OCI-LY7 (cell line): ENCODE measurements at regions not wholly inside any gene's neighbourhood (a gene's known extent, or its start where the extent isn't known, plus 50 kb on each side); places are given as distances from the start of the nearest gene placed in this dataset.

Source experiments
- BruUV-seq: library from RNA; stranded (reverse); fragments of 400-500 nt; replicated peaks from 2 replicates; lab custom pipeline; 2021; lab: Mats Ljungman, UMichigan
- CTCF ChIA-PET: fragments of 300-600 bp; sonication (Branson Sonifier 250); formaldehyde crosslinking; loops from one replicate; lab custom pipeline; 2022; ENCODE audit warnings: antibody characterized with exemption; ENCODE audit not compliant: unreplicated experiment; lab: Charles Lee
- POLR2A ChIA-PET: fragments of 300-600 bp; sonication (Branson Sonifier 250); formaldehyde crosslinking; loops from one replicate; lab custom pipeline; 2022; ENCODE audit warnings: antibody characterized with exemption; lab: Charles Lee
- DNase-seq: peaks from one replicate; pipeline ENCODE4 v3.0.0-alpha.2; 2015; ENCODE audit warnings: low spot score
- H2AFZ ChIP-seq: fragments of 200-600 bp; sonication (generic), shearing (Covaris generic); 2 replicates; pipeline ENCODE4 v1.6.1; 2014; ENCODE audit warnings: mild to moderate bottlenecking, antibody characterized with exemption, low read length, moderate library complexity
- H3K27ac ChIP-seq: fragments of 200-600 bp; sonication (generic); 2 replicates; pipeline ENCODE4 v1.5.1; 2014; ENCODE audit warnings: mixed run types, low read depth, mild to moderate bottlenecking, moderate library complexity, low read length, inconsistent platforms; ENCODE audit not compliant: poor library complexity, severe bottlenecking
- H3K36me3 ChIP-seq: fragments of 200-600 bp; sonication (generic); 2 replicates; pipeline ENCODE4 v1.6.1; 2014; ENCODE audit warnings: mild to moderate bottlenecking, antibody characterized with exemption, low read length, moderate library complexity, mixed read lengths; ENCODE audit not compliant: insufficient read depth
- H3K4me1 ChIP-seq: fragments of 200-600 bp; sonication (generic); 2 replicates; pipeline ENCODE4 v1.5.1; 2014; ENCODE audit warnings: mild to moderate bottlenecking, low read length; ENCODE audit not compliant: insufficient read depth, poor library complexity, severe bottlenecking
- H3K4me2 ChIP-seq: fragments of 200-600 bp; sonication (generic); 2 replicates; pipeline ENCODE4 v1.6.1; 2014; ENCODE audit warnings: mild to moderate bottlenecking, low read length
- H3K4me3 ChIP-seq: fragments of 200-600 bp; sonication (generic); 2 replicates; pipeline ENCODE4 v1.5.1; 2014; ENCODE audit warnings: mild to moderate bottlenecking, low read depth, low read length; ENCODE audit not compliant: poor library complexity, severe bottlenecking
- H3K79me2 ChIP-seq: fragments of 200-600 bp; sonication (generic); 2 replicates; pipeline ENCODE4 v1.6.1; 2016; ENCODE audit warnings: low read depth, mild to moderate bottlenecking, low read length, moderate library complexity, mixed read lengths; ENCODE audit not compliant: insufficient read depth
- H3K9me2 ChIP-seq: fragments of 200-600 bp; sonication (generic); 2 replicates; pipeline ENCODE4 v1.6.1; 2016; ENCODE audit warnings: mild to moderate bottlenecking, low read length, mixed read lengths; ENCODE audit not compliant: insufficient read depth
- H3K9me3 ChIP-seq: fragments of 200-600 bp; sonication (generic); 2 replicates; pipeline ENCODE4 v1.6.1; 2014; ENCODE audit warnings: mild to moderate bottlenecking, mixed run types, low read length, mixed read lengths
- H4K20me1 ChIP-seq: fragments of 200-600 bp; sonication (generic); 2 replicates; pipeline ENCODE4 v1.6.1; 2014; ENCODE audit warnings: mild to moderate bottlenecking, antibody characterized with exemption, low read length, moderate library complexity, mixed read lengths; ENCODE audit not compliant: insufficient read depth
- CTCF ChIP-seq: fragments of 200-600 bp; sonication (generic); conservative IDR thresholded peaks from 2 replicates; pipeline ENCODE4 v1.5.1; 2014; ENCODE audit warnings: mild to moderate bottlenecking, antibody characterized with exemption, low read length, moderate library complexity, mixed read lengths
- EZH2phosphoT487 ChIP-seq: fragments of 200-600 bp; sonication (generic); IDR thresholded peaks from 2 replicates; pipeline ENCODE4 v1.6.1; 2018; ENCODE audit warnings: low read depth, borderline replicate concordance, mild to moderate bottlenecking, mixed run types, antibody characterized with exemption, low read length, moderate library complexity, mixed read lengths
- intact Hi-C: fragments of 100-400 bp; cut with micrococcal nuclease; formaldehyde crosslinking; loops from one replicate; pipeline ENCODE4 v1.10.0; 2022; ENCODE audit not compliant: unreplicated experiment

- no peak overlapping the region for H3K4me3 ChIP-seq
- no peaks in the 10 kb centered on the region for H3K9me3 ChIP-seq
- H3K36me3 ChIP-seq: no peaks in the 10 kb centered on the region
- no peak for DNase-seq
- no peak overlapping the region for H3K27ac ChIP-seq
- H3K4me1 ChIP-seq: no peaks in the 10 kb centered on the region
- intact Hi-C loops: no loop called here
- H3K79me2 ChIP-seq: no peaks in the 10 kb centered on the region
- no peak overlapping the region for H3K4me2 ChIP-seq
- no TSS peak for BruUV-seq
- POLR2A ChIA-PET: no interaction called here
- CTCF ChIA-PET: no interaction called here
- TF ChIP-seq CTCF (no peak), EZH2phosphoT487 (no peak)
- no peaks in the 10 kb centered on the region for H3K9me2 ChIP-seq
- H4K20me1 ChIP-seq: no peaks in the 10 kb centered on the region
- H2AFZ ChIP-seq: no peak overlapping the region
Observed at GRCh38 chrX:122046815-122047214, 999.4 kb downstream of the GLUD2 start.

- intact Hi-C loops: no loop called here
- no TSS peak for BruUV-seq
- CTCF ChIA-PET: no interaction called here
- Histone ChIP-seq H3K9me2 (no peaks in the 10 kb centered on the region), H2AFZ (no peak overlapping the region), H3K4me3 (no peak overlapping the region), H3K27ac (no peak overlapping the region), H3K36me3 (no peaks in the 10 kb centered on the region), H3K4me2 (no peak overlapping the region), H3K79me2 (no peaks in the 10 kb centered on the region), H3K9me3 (no peaks in the 10 kb centered on the region), H3K4me1 (no peaks in the 10 kb centered on the region), H4K20me1 (no peaks in the 10 kb centered on the region)
- DNase-seq: no peak
- POLR2A ChIA-PET: no interaction called here
- no peak for TF ChIP-seq EZH2phosphoT487
- TF ChIP-seq CTCF: no peak
Observed at GRCh38 chrX:122047261-122047660, 999.9 kb downstream of the GLUD2 start.

GRCh38 chrX:122055460-122055859 lies 1008.0 kb downstream of the GLUD2 start:
- no TSS peak for BruUV-seq
- no peaks in the 10 kb centered on the region for H4K20me1 ChIP-seq

More at GRCh38 chrX:122055460-122055859, 1008.0 kb downstream of the GLUD2 start:
- Histone ChIP-seq H3K27ac (no peak overlapping the region), H3K9me3 (no peaks in the 10 kb centered on the region), H3K4me2 (no peak overlapping the region), H3K4me1 (no peaks in the 10 kb centered on the region), H3K36me3 (no peaks in the 10 kb centered on the region), H3K4me3 (no peak overlapping the region), H3K9me2 (no peaks in the 10 kb centered on the region), H2AFZ (no peak overlapping the region), H3K79me2 (no peaks in the 10 kb centered on the region)
- TF ChIP-seq CTCF: no peak
- TF ChIP-seq EZH2phosphoT487: no peak
- CTCF ChIA-PET: no interaction called here
- POLR2A ChIA-PET: no interaction called here
- intact Hi-C loops: no loop called here
- no peak for DNase-seq
